ENCODE measurements at regions not wholly inside any gene's neighbourhood (a gene's known extent, or its start where the extent isn't known, plus 50 kb on each side); places are given as distances from the start of the nearest gene placed in this dataset.

DNA sequence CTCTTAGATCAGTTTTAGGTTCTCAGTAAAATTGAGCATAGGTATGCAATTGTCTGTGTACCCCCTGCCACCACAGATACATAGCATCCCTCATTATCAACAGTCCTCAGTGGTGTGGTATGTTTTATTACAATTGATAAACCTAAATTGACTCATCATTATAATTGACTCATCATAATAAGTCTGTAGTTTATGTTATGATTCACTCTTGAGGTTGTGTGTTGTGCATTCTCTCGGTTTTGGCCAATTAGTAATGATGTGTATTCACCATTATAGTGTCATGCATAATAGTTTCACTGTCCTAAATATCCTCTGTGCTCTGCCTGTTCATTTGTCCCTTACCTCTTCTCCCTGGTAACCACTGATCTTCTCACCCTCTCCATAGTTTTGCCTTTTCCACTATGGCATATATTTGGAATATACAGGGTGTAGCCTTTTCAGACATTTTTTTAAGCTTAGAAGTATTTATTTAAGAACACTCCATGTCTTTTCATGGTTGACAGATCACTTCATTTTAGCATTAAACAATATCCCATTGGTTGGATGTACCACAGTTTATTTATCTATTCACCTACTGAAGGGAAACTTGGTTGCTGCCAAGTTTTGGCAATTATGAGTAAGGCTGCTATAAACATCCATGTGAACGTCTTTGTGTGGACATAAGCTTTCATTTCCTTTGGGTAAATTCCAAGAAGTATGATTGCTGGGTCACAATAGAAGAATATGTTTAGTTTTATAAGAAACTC, 1620.6 kb upstream of the MIR17HG start:
- DNase-seq (ENCODE audit: low read depth), result no peak

DNA sequence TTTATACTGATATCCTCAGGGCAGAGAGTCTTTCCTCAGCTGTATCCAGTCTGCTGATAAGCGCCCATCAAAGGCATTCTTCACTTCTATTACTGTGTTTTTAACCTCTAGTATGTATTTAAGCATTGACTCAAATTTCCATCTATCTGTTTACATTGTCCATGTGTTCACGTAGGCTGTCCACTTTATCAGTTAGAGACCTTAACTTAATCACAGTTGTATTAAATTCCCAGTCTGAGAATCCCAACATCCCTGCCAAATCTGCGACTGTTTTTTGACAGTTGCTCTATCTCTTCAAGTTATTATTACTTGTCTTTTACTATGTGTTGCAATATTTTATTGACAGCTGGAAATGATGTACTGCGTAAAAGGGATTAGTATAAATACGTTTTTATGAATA, 1613.7 kb upstream of the MIR17HG start:
- DNase-seq (ENCODE audit: low read depth), result no peak

DNA sequence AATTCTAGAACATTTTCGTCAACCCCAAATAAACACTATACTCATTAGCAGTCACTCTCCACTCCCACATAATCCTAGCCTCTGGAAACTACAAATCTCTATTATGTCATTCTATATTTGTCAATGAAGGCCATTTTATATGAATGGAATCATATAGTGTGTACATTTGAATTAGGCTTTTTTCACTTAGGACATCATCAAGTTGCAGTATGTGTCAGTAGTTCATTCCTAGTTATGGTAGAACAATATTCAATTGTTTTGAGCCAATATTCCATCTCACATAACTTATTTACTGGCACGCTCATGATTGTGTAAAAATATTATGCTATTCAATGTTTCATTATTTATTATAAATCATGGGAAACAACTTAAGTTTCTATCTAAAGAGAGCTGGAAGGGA, 1610.4 kb upstream of the MIR17HG start:
- no peak for DNase-seq (ENCODE audit: low read depth)

DNA sequence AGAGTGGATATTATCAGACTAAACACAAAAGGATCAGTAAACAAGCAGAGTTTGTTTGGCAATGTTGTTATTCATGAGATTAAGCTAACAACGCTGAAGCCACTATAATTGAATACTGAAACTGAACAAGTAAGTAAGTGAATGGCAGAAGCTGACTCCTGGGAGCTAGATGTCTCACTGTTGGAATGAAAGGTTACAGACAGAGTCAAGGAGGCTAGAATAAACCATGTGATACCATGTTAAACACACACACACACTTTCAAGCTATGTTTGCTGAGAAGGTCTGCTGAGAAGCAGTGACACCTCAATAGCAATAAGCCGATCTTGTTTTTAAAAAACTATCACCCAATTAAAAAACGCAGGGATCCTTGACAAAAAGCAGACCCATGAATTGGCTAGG, 1609.4 kb upstream of the MIR17HG start:
- no peak for DNase-seq (ENCODE audit: low read depth)

GRCh38 chr13:89740994-89741685, 1606.3 kb upstream of the MIR17HG start:
- DNase-seq (ENCODE audit: low read depth), result no peak

- no peak for DNase-seq (ENCODE audit: low read depth)
Observed at GRCh38 chr13:89746554-89746953, 1600.9 kb upstream of the MIR17HG start.

DNA sequence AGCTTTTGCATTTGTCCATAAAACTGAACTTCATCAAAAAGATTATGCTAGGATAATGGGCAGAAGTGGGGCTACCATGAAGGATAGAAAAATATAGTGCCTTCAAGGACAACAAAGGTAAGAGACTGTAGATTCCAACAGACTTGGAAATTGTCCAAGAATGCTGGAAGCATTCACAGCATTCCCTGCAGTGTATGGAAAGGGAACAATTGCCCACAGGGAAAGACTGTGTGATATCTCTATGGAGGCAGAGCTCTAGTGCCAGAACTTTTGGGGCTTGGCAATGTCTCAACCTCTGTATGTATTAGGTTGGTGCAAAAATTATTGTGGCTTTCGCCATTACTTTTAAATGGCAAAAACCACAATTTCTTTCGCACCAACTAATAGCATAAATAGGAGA, 1598.8 kb upstream of the MIR17HG start:
- no peak for DNase-seq (ENCODE audit: low read depth)

- no peak for DNase-seq (ENCODE audit: low read depth)
Observed at GRCh38 chr13:89749888-89750287, 1597.6 kb upstream of the MIR17HG start.

DNA sequence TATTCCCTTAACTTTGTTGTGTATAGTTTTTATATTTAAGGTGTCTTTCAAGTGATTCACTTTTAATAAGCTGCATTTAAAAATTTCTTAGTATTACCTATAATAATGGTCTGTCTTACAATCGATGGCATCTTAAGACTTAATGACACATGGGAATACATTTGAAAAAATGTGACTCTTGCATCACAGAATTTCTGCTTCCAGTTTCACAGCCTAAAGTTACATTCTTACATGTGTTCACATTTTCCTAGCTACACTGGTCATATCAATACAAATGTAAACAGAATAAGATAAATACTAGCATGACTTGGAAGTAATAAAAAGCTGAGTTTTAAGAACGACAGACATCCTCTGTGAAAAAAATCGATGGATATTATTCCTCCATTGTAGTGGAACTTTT, 1597.1 kb upstream of the MIR17HG start:
- no peak for DNase-seq (ENCODE audit: low read depth)

- no peak for DNase-seq (ENCODE audit: low read depth)
Observed at GRCh38 chr13:89751432-89751930, 1596.0 kb upstream of the MIR17HG start.

- DNase-seq (ENCODE audit: low read depth), result no peak
Observed at GRCh38 chr13:89752394-89752793, 1595.1 kb upstream of the MIR17HG start.

- DNase-seq (ENCODE audit: low read depth), result no peak
Observed at GRCh38 chr13:89755729-89756492, 1591.6 kb upstream of the MIR17HG start.

- no peak for DNase-seq (ENCODE audit: low read depth)
Observed at GRCh38 chr13:89763005-89763404, 1584.5 kb upstream of the MIR17HG start.

DNA sequence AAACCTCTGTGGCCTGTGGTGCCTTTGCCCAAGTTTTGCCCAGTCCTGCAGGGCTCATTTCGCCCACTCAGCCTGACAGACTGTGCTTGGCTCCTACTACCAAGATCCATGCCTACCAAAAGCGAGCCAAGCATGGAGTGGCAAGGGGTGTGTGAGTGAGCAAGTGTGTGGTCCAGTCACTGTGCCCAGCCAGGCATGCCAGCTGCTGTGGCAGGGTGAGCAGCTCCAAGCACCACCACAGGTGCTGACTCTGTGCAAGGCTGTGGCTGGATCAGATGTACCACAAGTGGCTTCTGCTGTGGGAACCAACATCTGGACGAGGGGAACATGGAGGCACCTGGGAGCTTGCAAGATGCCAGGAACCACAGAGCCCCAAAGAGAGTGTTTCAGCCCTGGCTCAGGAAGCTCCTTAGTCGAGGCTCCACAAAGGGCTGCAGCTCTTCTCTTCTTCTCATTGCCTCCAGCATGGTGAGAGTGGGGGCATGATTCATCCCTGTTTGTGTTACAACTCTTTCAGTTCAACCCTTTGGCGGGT, 1564.2 kb upstream of the MIR17HG start:
- no peak for DNase-seq (ENCODE audit: low read depth)

GRCh38 chr13:89784161-89784809, 1563.2 kb upstream of the MIR17HG start:
- DNase-seq (ENCODE audit: low read depth), result no peak

GRCh38 chr13:89786531-89786930, 1561.0 kb upstream of the MIR17HG start:
- DNase-seq (ENCODE audit: low read depth), result no peak

DNA sequence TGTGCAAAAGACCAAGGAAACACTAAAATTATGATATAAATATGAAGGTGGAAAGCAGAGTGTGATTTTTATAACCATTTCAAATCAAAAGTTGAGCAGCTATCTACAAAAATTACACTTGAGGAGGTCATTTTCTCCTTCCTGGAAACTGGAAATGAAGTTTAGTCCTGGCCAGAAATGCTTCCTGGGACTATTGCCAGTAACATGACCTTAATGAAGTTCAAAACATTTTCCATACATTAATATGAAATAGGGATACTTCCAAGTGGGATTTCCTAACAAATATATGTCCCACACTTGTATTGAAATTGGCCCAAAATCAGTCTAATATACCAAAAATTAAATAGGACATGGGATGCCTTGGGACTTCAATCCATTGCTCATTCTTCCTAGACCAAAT, 1556.8 kb upstream of the MIR17HG start:
- DNase-seq (ENCODE audit: low read depth), result no peak

DNA sequence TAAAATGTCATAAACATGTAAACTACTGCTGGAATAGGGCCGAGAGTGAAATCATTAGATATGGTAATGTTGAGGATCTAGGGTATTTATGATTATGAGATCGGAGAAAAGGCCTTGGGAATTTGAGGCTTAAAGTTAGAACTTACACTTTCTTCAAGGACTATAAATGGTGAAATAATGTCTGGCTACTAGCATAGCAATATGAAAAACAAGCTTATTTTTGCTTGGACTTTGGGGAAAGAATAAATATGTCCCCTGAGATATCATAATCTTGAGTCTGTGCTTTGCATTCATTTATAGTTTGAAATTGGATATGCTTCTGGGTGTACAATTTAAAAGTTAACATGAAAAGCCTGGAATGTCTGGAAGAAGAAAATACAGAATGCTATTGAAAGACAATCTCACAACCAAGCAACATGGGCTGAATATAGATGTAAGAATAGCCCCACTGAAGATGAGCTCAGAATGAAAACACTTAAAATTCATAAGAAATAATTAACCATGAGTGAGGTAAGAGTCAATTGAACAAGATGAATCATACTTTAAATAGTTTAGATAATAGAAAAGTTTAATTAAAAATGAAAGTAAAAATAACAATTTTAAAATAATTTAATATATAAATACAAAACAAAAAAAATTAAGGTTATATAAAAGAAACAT, 1555.4 kb upstream of the MIR17HG start:
- no peak for DNase-seq (ENCODE audit: low read depth)

DNA sequence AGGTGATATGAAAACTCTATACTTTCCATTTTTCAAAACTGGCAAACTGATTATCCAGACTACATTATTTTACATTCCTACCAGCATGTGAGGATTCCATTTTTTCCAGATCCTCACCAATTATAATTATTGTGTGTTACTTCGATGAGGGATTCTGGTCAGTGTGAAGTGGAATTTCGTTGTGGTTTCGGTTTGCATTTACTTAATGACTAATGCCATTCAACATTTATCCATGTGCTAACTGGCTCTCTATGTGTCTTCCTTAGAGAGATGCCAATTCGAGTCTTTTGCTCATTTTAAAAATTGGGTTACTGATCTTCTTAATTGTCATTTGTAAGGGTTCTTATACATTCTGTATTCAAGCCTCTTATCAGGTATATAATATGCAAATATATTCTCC, 1551.3 kb upstream of the MIR17HG start:
- DNase-seq (ENCODE audit: low read depth), result no peak

DNA sequence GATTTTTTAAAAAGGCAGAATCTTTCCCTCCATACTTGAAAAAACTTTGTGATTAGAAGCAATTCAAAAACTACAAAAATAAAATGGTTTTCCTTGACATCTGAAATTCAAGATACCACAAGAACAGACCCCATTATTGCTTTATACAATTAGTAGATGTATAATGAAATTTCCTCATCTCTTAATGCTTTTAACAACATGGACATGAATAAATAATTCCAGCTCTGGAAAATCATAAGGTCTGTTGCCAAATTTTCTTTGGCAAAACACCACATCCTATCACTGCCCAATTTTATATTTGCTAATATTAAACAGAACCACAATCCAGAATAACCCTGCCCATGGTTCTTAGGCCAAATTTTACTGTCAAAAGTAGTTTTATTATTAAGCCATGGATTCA, 1543.6 kb upstream of the MIR17HG start:
- no peak for DNase-seq (ENCODE audit: low read depth)

DNA sequence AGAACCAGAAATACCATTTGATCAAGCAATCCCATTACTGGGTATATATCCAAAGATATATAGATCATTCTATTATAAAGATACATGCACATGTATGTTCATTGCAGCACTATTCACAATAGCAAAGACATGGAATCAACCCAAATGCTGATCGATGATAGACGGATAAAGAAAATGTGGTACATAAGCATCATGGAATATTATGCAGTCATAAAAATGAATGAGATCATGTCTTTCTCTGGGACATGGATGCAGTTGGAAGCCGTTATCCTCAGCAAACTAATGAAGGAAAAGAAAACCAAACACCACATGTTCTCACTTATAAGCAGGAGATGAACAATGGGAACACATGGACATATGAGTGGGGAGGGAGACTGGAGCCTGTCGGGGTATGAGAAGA, 1540.9 kb upstream of the MIR17HG start:
- no peak for DNase-seq (ENCODE audit: low read depth)

- DNase-seq (ENCODE audit: low read depth), result no peak
Observed at GRCh38 chr13:89812856-89813255, 1534.6 kb upstream of the MIR17HG start.

Data from stimulated activated CD4-positive, alpha-beta T cell treated with anti-CD3 and anti-CD28 coated beads, Interleukin-2, amount 100 ng/mL, for 4 hours (primary cell).